HUES48 (cell line): ENCODE measurements at regions not wholly inside any gene's neighbourhood (a gene's known extent, or its start where the extent isn't known, plus 50 kb on each side); places are given as distances from the start of the nearest gene placed in this dataset.
"Not testable (repeated sequence)": the region's sequence is repeated elsewhere in the genome, so short reads cannot be mapped to it uniquely, and the experiment has no call there.

Experiments used
- H3K27ac ChIP-seq: one replicate; pipeline ENCODE4 v1.7.0; 2013; ENCODE audit warnings: low read depth, low read length, inconsistent platforms
- H3K27me3 ChIP-seq: 2 replicates; pipeline ENCODE4 v1.6.1; 2013; ENCODE audit warnings: mild to moderate bottlenecking, low read length; ENCODE audit not compliant: control insufficient read depth, insufficient read depth
- H3K36me3 ChIP-seq: 2 replicates; pipeline ENCODE4 v1.6.1; 2013; ENCODE audit warnings: low read length; ENCODE audit not compliant: control insufficient read depth, insufficient read depth
- H3K4me1 ChIP-seq: 2 replicates; pipeline ENCODE4 v1.6.1; 2013; ENCODE audit warnings: mild to moderate bottlenecking, low read length; ENCODE audit not compliant: control insufficient read depth, insufficient read depth
- H3K4me3 ChIP-seq: 2 replicates; pipeline ENCODE4 v1.5.1; 2013; ENCODE audit warnings: mild to moderate bottlenecking, low read depth, low read length
- H3K9ac ChIP-seq: 2 replicates; pipeline ENCODE4 v1.6.1; 2013; ENCODE audit warnings: mild to moderate bottlenecking, low read depth, low read length, moderate library complexity
- H3K9me3 ChIP-seq: 2 replicates; pipeline ENCODE4 v1.6.1; 2013; ENCODE audit warnings: low read length; ENCODE audit not compliant: control insufficient read depth, insufficient read depth

GRCh38 chr17:47066841-47067682, 88.0 kb upstream of the RPRML start:
- Histone ChIP-seq H3K4me1 (peaks cover 14% of the 10 kb centered on the region), H3K27ac (peak overlapping the region; percentile 94), H3K9me3 (0 out of 2 replicates have a peak, but pooled peaks cover 7% of the 10 kb centered on the region), H3K4me3 (peak overlapping the region; percentile 89), H3K9ac (peak overlapping the region; percentile 86), H3K36me3 (no peaks in the 10 kb centered on the region), H3K27me3 (no peaks in the 10 kb centered on the region)

- H3K4me3 ChIP-seq = 0 out of 2 replicates have a peak overlapping the region, but pooled peaks have one; percentile 89
- H3K9me3 ChIP-seq = 0 out of 2 replicates have a peak, but pooled peaks cover 7% of the 10 kb centered on the region
- H3K27me3 ChIP-seq = no peaks in the 10 kb centered on the region
- H3K27ac ChIP-seq = peak overlapping the region; percentile 66
- no peaks in the 10 kb centered on the region for H3K36me3 ChIP-seq
- no peak overlapping the region for H3K9ac ChIP-seq
- peaks cover 14% of the 10 kb centered on the region for H3K4me1 ChIP-seq
Measured at GRCh38 chr17:47066095-47066494, 87.0 kb upstream of the RPRML start.

- Histone ChIP-seq H3K27ac (no peak overlapping the region), H3K9me3 (0 out of 2 replicates have a peak, but pooled peaks cover 7% of the 10 kb centered on the region), H3K4me3 (no peak overlapping the region), H3K4me1 (peaks cover 14% of the 10 kb centered on the region), H3K27me3 (no peaks in the 10 kb centered on the region), H3K9ac (no peak overlapping the region), H3K36me3 (no peaks in the 10 kb centered on the region)
Measured at GRCh38 chr17:47064684-47065083, 85.6 kb upstream of the RPRML start.

DNA sequence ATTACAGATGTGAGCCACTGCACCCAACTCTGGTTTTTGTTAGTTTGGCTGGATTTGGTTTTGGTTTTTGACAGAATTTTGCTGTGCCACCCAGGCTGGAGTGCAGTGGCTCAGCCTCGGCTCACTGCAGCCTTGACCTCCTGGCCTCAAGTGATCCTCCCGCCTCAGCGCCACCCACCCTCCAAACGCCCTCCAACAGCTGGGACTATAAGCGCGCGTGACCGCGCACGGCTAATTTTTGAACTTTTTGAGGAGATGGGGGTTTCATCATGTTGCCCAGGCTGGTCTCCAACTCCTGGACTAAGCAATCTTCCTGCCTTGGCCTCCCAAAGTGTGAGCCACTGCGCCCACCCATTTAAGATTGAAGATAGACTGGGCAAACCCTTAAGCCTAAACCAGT, 84.4 kb upstream of the RPRML start:
- H3K36me3 ChIP-seq = no peaks in the 10 kb centered on the region

GRCh38 chr17:47062851-47063250, 83.8 kb upstream of the RPRML start:
- H3K27ac ChIP-seq, H3K9ac ChIP-seq, H3K9me3 ChIP-seq, H3K4me3 ChIP-seq, H3K36me3 ChIP-seq, H3K27me3 ChIP-seq: not testable (repeated sequence)
- peaks cover 14% of the 10 kb centered on the region for H3K4me1 ChIP-seq

More for the DNA sequence above, 84.4 kb upstream of the RPRML start:
- H3K27me3 ChIP-seq = no peaks in the 10 kb centered on the region
- H3K27ac ChIP-seq = no peak overlapping the region
- 0 out of 2 replicates have a peak, but pooled peaks cover 7% of the 10 kb centered on the region for H3K9me3 ChIP-seq
- H3K9ac ChIP-seq = no peak overlapping the region
- H3K4me3 ChIP-seq = no peak overlapping the region
- peaks cover 14% of the 10 kb centered on the region for H3K4me1 ChIP-seq

DNA sequence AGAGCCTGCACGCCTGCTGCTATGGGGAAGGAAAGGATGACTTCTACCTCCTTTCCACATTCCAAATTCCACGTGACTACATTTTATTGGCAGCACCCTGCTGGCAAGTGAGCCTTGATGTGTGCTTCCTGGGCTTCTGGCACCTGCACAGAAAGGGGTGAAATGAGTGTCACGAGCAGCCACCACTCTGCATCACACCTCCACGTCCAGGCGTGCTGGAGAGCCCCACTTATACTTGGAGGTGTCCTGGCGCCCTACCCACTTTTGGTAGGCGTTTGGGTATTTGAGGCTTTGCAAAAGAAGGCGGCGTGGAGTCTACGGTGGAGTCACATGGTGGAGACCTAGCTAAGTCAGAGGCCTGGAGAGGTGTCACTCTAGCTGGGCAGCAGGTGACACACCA, 81.0 kb upstream of the RPRML start:
- H3K27me3 ChIP-seq, H3K4me3 ChIP-seq, H3K36me3 ChIP-seq, H3K4me1 ChIP-seq, H3K27ac ChIP-seq, H3K9me3 ChIP-seq, H3K9ac ChIP-seq: not testable (repeated sequence)

DNA sequence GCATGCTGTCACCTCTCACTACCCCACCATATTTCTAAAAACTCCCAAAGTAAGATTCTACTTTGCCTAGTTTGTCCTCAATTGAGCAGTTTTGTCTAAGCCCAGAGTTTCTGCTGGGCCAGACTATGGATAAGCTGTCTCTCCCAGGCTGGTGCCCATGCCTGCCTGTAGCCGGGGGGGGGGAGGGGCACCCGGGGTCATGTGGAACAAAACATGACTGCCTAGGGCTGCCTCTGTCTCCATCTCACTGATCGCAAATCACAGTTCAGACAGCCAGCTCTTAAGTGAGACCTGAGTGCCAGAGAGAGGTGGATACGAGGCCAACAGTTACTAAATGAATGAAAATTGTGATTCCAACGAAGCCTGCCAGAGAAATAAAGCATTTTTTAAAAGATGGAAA, 78.8 kb upstream of the RPRML start:
- Histone ChIP-seq H3K4me3 (no peak overlapping the region), H3K9me3 (no peaks in the 10 kb centered on the region), H3K27ac (no peak overlapping the region), H3K4me1 (peaks cover 5% of the 10 kb centered on the region; the same call in 1 of the 2 replicates), H3K36me3 (no peaks in the 10 kb centered on the region; the same call in 1 of the 2 replicates), H3K9ac (no peak overlapping the region), H3K27me3 (no peaks in the 10 kb centered on the region)

- not testable (repeated sequence) for H3K27ac ChIP-seq, H3K4me3 ChIP-seq, H3K27me3 ChIP-seq, H3K9me3 ChIP-seq, H3K9ac ChIP-seq, H3K4me1 ChIP-seq, H3K36me3 ChIP-seq
Measured at GRCh38 chr17:47057279-47057678, 78.2 kb upstream of the RPRML start.

- H3K4me1 ChIP-seq, H3K36me3 ChIP-seq, H3K9me3 ChIP-seq, H3K27me3 ChIP-seq, H3K27ac ChIP-seq, H3K9ac ChIP-seq, H3K4me3 ChIP-seq: not testable (repeated sequence)
Measured at GRCh38 chr17:47056687-47057086, 77.6 kb upstream of the RPRML start.
